AG10803 (cell line): ENCODE measurements at regions not wholly inside any gene's neighbourhood (a gene's known extent, or its start where the extent isn't known, plus 50 kb on each side); places are given as distances from the start of the nearest gene placed in this dataset.

Source experiments
- DNase-seq: peaks from one replicate; pipeline ENCODE4 v3.0.0; 2010; ENCODE audit warnings: low read depth
- H3K4me3 ChIP-seq: 2 replicates; pipeline ENCODE4 v1.5.1; 2011; ENCODE audit warnings: mild to moderate bottlenecking, low read length, control low read depth
- TF ChIP-seq, protein P1 (sequence below): conservative IDR thresholded peaks from 2 replicates; pipeline ENCODE4 v1.5.1; 2011; ENCODE audit warnings: mild to moderate bottlenecking, low read length, control low read depth, inconsistent platforms

DNA sequence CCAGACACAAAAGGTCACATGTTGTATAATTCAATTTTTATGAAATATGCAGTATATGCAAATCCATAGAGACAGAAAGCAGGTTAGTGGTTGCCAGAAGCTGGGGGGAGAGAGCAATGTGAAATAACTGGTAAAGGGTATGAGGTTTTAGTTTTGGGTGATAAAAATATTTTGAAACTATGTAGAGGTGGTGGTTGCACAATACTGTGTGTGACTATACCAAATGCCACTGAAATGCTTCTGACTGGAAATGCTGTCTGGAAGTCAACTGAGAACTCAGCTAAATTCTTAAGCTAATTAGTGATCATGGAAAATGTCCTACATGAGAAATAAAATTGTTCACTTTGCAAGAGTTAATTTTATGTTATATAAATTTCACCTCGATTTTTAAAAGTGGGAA lies 65.3 kb upstream of the RXFP2 start:
- TF ChIP-seq, protein P1, sequence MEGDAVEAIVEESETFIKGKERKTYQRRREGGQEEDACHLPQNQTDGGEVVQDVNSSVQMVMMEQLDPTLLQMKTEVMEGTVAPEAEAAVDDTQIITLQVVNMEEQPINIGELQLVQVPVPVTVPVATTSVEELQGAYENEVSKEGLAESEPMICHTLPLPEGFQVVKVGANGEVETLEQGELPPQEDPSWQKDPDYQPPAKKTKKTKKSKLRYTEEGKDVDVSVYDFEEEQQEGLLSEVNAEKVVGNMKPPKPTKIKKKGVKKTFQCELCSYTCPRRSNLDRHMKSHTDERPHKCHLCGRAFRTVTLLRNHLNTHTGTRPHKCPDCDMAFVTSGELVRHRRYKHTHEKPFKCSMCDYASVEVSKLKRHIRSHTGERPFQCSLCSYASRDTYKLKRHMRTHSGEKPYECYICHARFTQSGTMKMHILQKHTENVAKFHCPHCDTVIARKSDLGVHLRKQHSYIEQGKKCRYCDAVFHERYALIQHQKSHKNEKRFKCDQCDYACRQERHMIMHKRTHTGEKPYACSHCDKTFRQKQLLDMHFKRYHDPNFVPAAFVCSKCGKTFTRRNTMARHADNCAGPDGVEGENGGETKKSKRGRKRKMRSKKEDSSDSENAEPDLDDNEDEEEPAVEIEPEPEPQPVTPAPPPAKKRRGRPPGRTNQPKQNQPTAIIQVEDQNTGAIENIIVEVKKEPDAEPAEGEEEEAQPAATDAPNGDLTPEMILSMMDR, result no peak
- peak; percentile 77 for DNase-seq

DNA sequence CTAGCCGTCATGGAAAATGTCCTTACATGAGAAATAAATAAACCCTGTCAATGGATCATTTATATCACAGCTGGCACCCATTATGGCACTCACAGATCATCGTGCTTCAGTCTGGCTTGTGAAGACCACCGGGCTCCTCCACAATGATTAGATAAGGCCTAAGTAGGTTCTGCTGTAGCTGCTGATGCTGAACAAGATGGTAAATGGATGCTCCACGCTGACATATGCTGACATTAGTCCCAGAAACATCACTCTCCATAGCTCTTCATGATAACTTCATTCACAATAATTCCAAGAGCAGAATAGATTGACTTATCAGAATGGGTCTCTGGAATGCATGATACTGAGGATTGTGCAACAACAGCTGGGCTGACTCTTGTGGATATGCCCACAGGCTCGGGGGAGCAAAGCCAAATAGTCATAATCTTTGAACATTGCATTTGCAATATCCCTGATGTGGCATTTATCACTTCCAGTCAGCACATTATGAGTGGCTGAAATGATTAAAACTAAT lies 63.8 kb upstream of the RXFP2 start:
- peak; percentile 76 for DNase-seq
- TF ChIP-seq, protein P1, result no peak
- no peak overlapping the region for H3K4me3 ChIP-seq

More for the DNA sequence above, 65.3 kb upstream of the RXFP2 start:
- no peak overlapping the region for H3K4me3 ChIP-seq

DNA sequence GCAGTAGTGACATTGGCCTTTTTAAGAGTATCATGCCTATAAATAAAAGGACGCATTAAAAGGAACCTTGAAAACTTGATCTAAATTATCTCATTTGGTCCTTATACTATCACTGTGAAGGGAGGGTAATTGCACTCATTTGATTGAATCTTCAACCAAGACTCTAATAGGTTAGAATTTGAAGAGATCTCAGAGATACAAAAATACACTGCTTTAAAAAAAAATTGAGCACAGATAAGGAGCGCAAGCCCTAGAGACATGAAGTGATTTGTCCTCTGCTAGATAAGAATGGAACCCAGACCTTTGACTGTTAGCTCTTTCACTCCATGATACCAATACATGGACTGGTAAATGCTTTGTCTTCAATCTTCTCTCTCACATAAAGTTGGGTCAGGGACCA lies 58.2 kb upstream of the RXFP2 start:
- TF ChIP-seq, protein P1, result no peak

DNA sequence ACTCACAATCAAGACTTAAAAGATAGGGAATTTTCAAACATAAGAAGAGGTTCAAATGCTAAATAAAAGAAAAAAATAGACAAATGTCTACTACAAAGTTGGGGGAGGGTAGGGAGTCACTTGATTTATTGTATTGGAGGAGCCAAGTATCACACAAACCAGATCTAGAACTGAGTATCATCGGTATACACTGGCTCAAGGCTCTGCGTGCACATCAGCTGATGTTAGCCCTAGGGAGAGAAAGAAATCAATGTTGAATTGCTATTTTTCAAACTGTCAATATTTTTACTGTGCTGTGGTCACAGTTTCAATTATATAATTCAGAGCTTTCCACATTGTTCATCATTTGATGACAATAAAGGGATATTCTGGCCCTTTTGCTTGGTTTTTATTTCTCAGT lies 54.9 kb upstream of the RXFP2 start:
- DNase-seq, result no peak
- H3K4me3 ChIP-seq, result no peak overlapping the region
- TF ChIP-seq, protein P1, result no peak

More for the DNA sequence above, 58.2 kb upstream of the RXFP2 start:
- no peak overlapping the region for H3K4me3 ChIP-seq
- DNase-seq, result no peak

- TF ChIP-seq, protein P1, result no peak
- no peak overlapping the region for H3K4me3 ChIP-seq
- DNase-seq, result peak; percentile 80
Measured at GRCh38 chr13:31686670-31687425, 52.5 kb upstream of the RXFP2 start.
